NCI-H2029 (cell line): ENCODE measurements at regions not wholly inside any gene's neighbourhood (a gene's known extent, or its start where the extent isn't known, plus 50 kb on each side); places are given as distances from the start of the nearest gene placed in this dataset.

Experiments
- DNase-seq: peaks from one replicate; lab custom pipeline; 2025; lab: John Stamatoyannopoulos, UW

GRCh38 chr3:190790185-190790584, 72.3 kb downstream of the GMNC start:
- DNase-seq, result no peak

- no peak for DNase-seq
These were observed 75.6 kb downstream of the GMNC start for GRCh38 chr3:190786898-190787297.

GRCh38 chr3:190785047-190785446, 77.4 kb downstream of the GMNC start:
- DNase-seq, result no peak

GRCh38 chr3:190780524-190780923, 82.0 kb downstream of the GMNC start:
- DNase-seq, result no peak

GRCh38 chr3:190774633-190775032, 87.9 kb downstream of the GMNC start:
- DNase-seq, result no peak

- no peak for DNase-seq
These were observed 88.5 kb downstream of the GMNC start for GRCh38 chr3:190773948-190774347.

- DNase-seq, result no peak
These were observed 89.7 kb downstream of the GMNC start for GRCh38 chr3:190772831-190773230.

- DNase-seq, result no peak
These were observed 93.6 kb downstream of the GMNC start for GRCh38 chr3:190768891-190769290.

GRCh38 chr3:190767851-190768250, 94.6 kb downstream of the GMNC start:
- no peak for DNase-seq

- DNase-seq, result no peak
These were observed 98.0 kb downstream of the GMNC start for GRCh38 chr3:190764231-190765134.

- DNase-seq, result no peak
These were observed 99.7 kb downstream of the GMNC start for GRCh38 chr3:190762801-190763200.

GRCh38 chr3:190747571-190747970, 114.9 kb downstream of the GMNC start:
- no peak for DNase-seq

- no peak for DNase-seq
These were observed 115.5 kb downstream of the GMNC start for GRCh38 chr3:190746986-190747385.

GRCh38 chr3:190746531-190746930, 116.0 kb downstream of the GMNC start:
- DNase-seq, result no peak

- DNase-seq, result no peak
These were observed 120.7 kb downstream of the GMNC start for GRCh38 chr3:190741788-190742187.

GRCh38 chr3:190739641-190740185, 122.8 kb downstream of the GMNC start:
- DNase-seq, result no peak

- no peak for DNase-seq
These were observed 123.8 kb downstream of the GMNC start for GRCh38 chr3:190738636-190739155.

GRCh38 chr3:190737446-190737845, 125.0 kb downstream of the GMNC start:
- no peak for DNase-seq

- DNase-seq, result no peak
These were observed 128.0 kb downstream of the GMNC start for GRCh38 chr3:190734490-190734889.

GRCh38 chr3:190733591-190734146, 128.8 kb downstream of the GMNC start:
- no peak for DNase-seq

- DNase-seq, result no peak
These were observed 130.9 kb downstream of the GMNC start for GRCh38 chr3:190731596-190731995.

GRCh38 chr3:190728574-190729246, 133.8 kb downstream of the GMNC start:
- DNase-seq, result no peak
